ENCODE measurements at regions not wholly inside any gene's neighbourhood (a gene's known extent, or its start where the extent isn't known, plus 50 kb on each side); places are given as distances from the start of the nearest gene placed in this dataset.

GRCh38 chr3:34780973-34781372, 858.4 kb upstream of the ARPP21 start:
- Histone ChIP-seq H4K20me1 (ENCODE audit: insufficient read depth) (no peaks in the 10 kb centered on the region), H3K4me3 (IDR thresholded peaks at IDR 0.05; ENCODE audit: insufficient read depth, low read depth, low read length) (no peak overlapping the region), H3K36me3 (ENCODE audit: insufficient read depth) (no peaks in the 10 kb centered on the region), H3K4me2 (no peak overlapping the region), H3K9ac (no peak overlapping the region), H3K27ac (no peak overlapping the region), H3K79me2 (ENCODE audit: insufficient read depth, low read depth) (no peaks in the 10 kb centered on the region), H3K27me3 (ENCODE audit: insufficient read depth, low read depth) (no peaks in the 10 kb centered on the region), H2AFZ (ENCODE audit: low read depth) (no peak overlapping the region), H3K4me1 (ENCODE audit: low read depth, poor library complexity, severe bottlenecking) (no peaks in the 10 kb centered on the region)
- TF ChIP-seq CTCF (conservative IDR thresholded peaks at IDR 0.05; ENCODE audit: low read depth, low read length) = no peak

- TF ChIP-seq CTCF (conservative IDR thresholded peaks at IDR 0.05; ENCODE audit: low read depth, low read length) = no peak
- Histone ChIP-seq H3K4me2 (no peak overlapping the region), H3K27me3 (ENCODE audit: insufficient read depth, low read depth) (no peaks in the 10 kb centered on the region), H3K4me3 (IDR thresholded peaks at IDR 0.05; ENCODE audit: insufficient read depth, low read depth, low read length) (no peak overlapping the region), H3K9ac (no peak overlapping the region), H2AFZ (ENCODE audit: low read depth) (no peak overlapping the region), H3K79me2 (ENCODE audit: insufficient read depth, low read depth) (no peaks in the 10 kb centered on the region), H3K36me3 (ENCODE audit: insufficient read depth) (no peaks in the 10 kb centered on the region), H3K4me1 (ENCODE audit: low read depth, poor library complexity, severe bottlenecking) (no peaks in the 10 kb centered on the region), H4K20me1 (ENCODE audit: insufficient read depth) (no peaks in the 10 kb centered on the region), H3K27ac (no peak overlapping the region)
Measured at GRCh38 chr3:34782871-34783270, 856.5 kb upstream of the ARPP21 start.

- Histone ChIP-seq H3K9ac (no peak overlapping the region), H3K27ac (no peak overlapping the region), H3K79me2 (ENCODE audit: insufficient read depth, low read depth) (no peaks in the 10 kb centered on the region), H3K4me1 (ENCODE audit: low read depth, poor library complexity, severe bottlenecking) (no peaks in the 10 kb centered on the region), H4K20me1 (ENCODE audit: insufficient read depth) (no peaks in the 10 kb centered on the region), H2AFZ (ENCODE audit: low read depth) (no peak overlapping the region), H3K36me3 (ENCODE audit: insufficient read depth) (no peaks in the 10 kb centered on the region), H3K4me2 (no peak overlapping the region), H3K4me3 (IDR thresholded peaks at IDR 0.05; ENCODE audit: insufficient read depth, low read depth, low read length) (no peak overlapping the region), H3K27me3 (ENCODE audit: insufficient read depth, low read depth) (no peaks in the 10 kb centered on the region)
- TF ChIP-seq CTCF (conservative IDR thresholded peaks at IDR 0.05; ENCODE audit: low read depth, low read length) = no peak
Measured at GRCh38 chr3:34783876-34784275, 855.4 kb upstream of the ARPP21 start.

GRCh38 chr3:34793057-34793456, 846.3 kb upstream of the ARPP21 start:
- Histone ChIP-seq H3K27me3 (ENCODE audit: insufficient read depth, low read depth) (no peaks in the 10 kb centered on the region), H2AFZ (ENCODE audit: low read depth) (no peak overlapping the region), H3K79me2 (ENCODE audit: insufficient read depth, low read depth) (no peaks in the 10 kb centered on the region), H4K20me1 (ENCODE audit: insufficient read depth) (no peaks in the 10 kb centered on the region), H3K27ac (no peak overlapping the region), H3K4me1 (ENCODE audit: low read depth, poor library complexity, severe bottlenecking) (no peaks in the 10 kb centered on the region), H3K4me2 (no peak overlapping the region), H3K9ac (no peak overlapping the region), H3K36me3 (ENCODE audit: insufficient read depth) (no peaks in the 10 kb centered on the region), H3K4me3 (IDR thresholded peaks at IDR 0.05; ENCODE audit: insufficient read depth, low read depth, low read length) (no peak overlapping the region)
- TF ChIP-seq CTCF (conservative IDR thresholded peaks at IDR 0.05; ENCODE audit: low read depth, low read length) = no peak

- Histone ChIP-seq H3K27me3 (ENCODE audit: insufficient read depth, low read depth) (no peaks in the 10 kb centered on the region), H3K79me2 (ENCODE audit: insufficient read depth, low read depth) (no peaks in the 10 kb centered on the region), H3K36me3 (ENCODE audit: insufficient read depth) (no peaks in the 10 kb centered on the region), H3K4me1 (ENCODE audit: low read depth, poor library complexity, severe bottlenecking) (no peaks in the 10 kb centered on the region), H3K4me2 (no peak overlapping the region), H2AFZ (ENCODE audit: low read depth) (no peak overlapping the region), H3K4me3 (IDR thresholded peaks at IDR 0.05; ENCODE audit: insufficient read depth, low read depth, low read length) (no peak overlapping the region), H3K27ac (no peak overlapping the region), H3K9ac (no peak overlapping the region), H4K20me1 (ENCODE audit: insufficient read depth) (no peaks in the 10 kb centered on the region)
- no peak for TF ChIP-seq CTCF (conservative IDR thresholded peaks at IDR 0.05; ENCODE audit: low read depth, low read length)
Measured at GRCh38 chr3:34807611-34808010, 831.7 kb upstream of the ARPP21 start.

Data from KMS-11 (cell line).